ENCODE measurements at regions not wholly inside any gene's neighbourhood (a gene's known extent, or its start where the extent isn't known, plus 50 kb on each side); places are given as distances from the start of the nearest gene placed in this dataset.

GRCh38 chr1:47621977-47622376 is 184.1 kb downstream of the FOXD2 start:
- ATAC-seq (no peak), DNase-seq (no peak)
- intact Hi-C loops (cut with DNase I, micrococcal nuclease), result loop anchor here in 1 of 2 donors (10.0 kb wide), 1 partner anchor 97 kb away; no protein-coding TSS in a partner anchor
- Histone ChIP-seq H3K4me1 (ENCODE audit: low read depth) (no peaks in the 10 kb centered on the region), H3K36me3 (ENCODE audit: low read depth) (no peaks in the 10 kb centered on the region), H3K4me3 (no peak overlapping the region), H3K9me3 (no peaks in the 10 kb centered on the region)
- TF ChIP-seq CTCF (IDR thresholded peaks at IDR 0.05), result no peak

DNA sequence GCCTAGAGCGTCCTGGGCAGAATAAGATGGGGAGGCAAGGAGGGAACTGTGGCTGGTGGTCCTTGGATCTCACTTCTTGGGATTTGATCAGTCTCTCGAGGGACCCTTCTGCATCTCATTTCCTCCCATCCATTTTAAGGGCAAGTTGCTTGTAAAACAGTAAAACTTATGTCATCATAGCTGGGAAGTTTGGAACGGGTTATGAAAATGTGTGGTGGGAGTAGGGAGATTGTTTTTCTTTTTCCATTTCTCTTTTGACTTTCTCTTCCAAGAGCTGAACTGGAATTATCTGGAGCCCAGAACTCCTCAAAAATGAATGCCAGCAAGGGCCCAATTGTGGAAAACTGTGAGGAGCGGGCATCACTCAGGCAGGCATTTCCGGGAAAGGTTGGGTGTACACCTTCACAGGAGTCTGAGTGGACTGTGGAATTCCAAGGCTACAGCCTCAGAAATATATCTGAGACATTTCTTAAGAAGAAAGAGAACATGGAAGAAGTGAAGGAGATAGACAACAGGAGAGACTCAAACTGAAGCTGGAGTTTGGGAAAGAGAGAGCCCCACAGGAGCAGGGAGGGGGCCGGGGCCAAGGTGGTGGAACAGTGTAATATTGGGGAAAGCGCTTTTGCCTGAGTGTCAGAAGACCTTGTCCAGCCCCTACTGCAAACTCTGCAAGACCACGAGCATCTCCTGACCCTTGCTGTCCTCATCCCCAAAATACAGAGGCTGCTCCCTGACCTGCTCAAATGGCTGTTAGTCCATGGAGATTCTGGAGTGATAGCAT is 185.1 kb downstream of the FOXD2 start:
- no peak for TF ChIP-seq CTCF (IDR thresholded peaks at IDR 0.05)

DNA sequence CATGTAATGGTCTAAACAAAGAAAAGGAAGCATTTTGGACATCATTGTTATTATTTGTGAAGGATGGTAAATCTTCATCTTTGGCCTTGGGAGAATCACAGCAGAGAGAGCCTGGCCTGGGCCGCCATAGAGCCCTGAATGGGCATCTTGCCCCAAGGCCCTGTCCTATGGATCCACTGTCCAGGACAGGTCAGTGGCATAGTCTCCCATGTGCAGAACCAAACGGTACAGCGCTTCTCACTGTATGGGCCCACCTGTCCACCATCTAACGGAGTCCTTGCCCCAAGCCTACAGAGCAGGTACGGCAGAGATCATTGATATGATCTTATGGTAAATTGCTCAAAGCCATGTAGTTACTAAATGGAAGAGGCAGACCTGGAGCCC is 185.7 kb downstream of the FOXD2 start:
- no peak for ATAC-seq
- Histone ChIP-seq H3K4me3 (no peak overlapping the region), H3K9me3 (no peaks in the 10 kb centered on the region), H3K4me1 (ENCODE audit: low read depth) (no peaks in the 10 kb centered on the region), H3K36me3 (ENCODE audit: low read depth) (no peaks in the 10 kb centered on the region)
- DNase-seq, result no peak
- intact Hi-C loops (cut with DNase I, micrococcal nuclease), result loop anchor here in 1 of 2 donors (10.0 kb wide), 1 partner anchor 99 kb away; no protein-coding TSS in a partner anchor
- TF ChIP-seq CTCF (IDR thresholded peaks at IDR 0.05), result no peak

More for the DNA sequence above, 185.1 kb downstream of the FOXD2 start:
- Histone ChIP-seq H3K4me3 (no peak overlapping the region), H3K9me3 (no peaks in the 10 kb centered on the region), H3K36me3 (ENCODE audit: low read depth) (no peaks in the 10 kb centered on the region), H3K4me1 (ENCODE audit: low read depth) (no peaks in the 10 kb centered on the region)
- DNase-seq, result no peak
- no peak for ATAC-seq
- intact Hi-C loops (cut with DNase I, micrococcal nuclease), result loop anchor here in 1 of 2 donors (10.0 kb wide), 1 partner anchor 98 kb away; no protein-coding TSS in a partner anchor

DNA sequence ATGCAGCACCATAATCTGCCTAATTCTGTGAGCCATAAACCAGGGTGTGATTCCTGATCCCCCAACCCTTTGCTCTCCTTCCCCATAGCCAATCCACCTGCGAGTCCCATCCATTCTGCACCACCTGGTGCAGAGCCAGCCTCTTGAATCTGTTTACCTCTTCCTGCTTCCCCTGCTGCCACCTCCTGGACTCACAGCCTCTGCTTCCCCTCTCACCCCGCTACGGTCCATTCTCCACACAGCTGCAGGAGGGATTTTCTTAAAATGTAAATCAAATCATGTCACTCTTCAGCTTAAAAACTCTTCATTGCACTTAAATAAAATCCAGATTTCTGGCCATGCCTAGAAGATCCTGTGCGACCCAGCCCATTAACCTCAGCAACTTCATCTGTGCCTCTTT is 186.7 kb downstream of the FOXD2 start:
- peak; percentile 36 for TF ChIP-seq CTCF (IDR thresholded peaks at IDR 0.05)
- H3K4me1 ChIP-seq (ENCODE audit: low read depth), result no peaks in the 10 kb centered on the region
- H3K36me3 ChIP-seq (ENCODE audit: low read depth), result no peaks in the 10 kb centered on the region
- H3K9me3 ChIP-seq, result no peaks in the 10 kb centered on the region
- intact Hi-C loops (cut with DNase I, micrococcal nuclease), result loop anchor here in 1 of 2 donors (10.0 kb wide), 1 partner anchor 100 kb away; no protein-coding TSS in a partner anchor
- peak; percentile 46 for ATAC-seq
- peak in 2 of 3 donors; percentile 67 to 70 for DNase-seq
- H3K4me3 ChIP-seq, result no peak overlapping the region

GRCh38 chr1:47627016-47627415 is 189.2 kb downstream of the FOXD2 start:
- no peaks in the 10 kb centered on the region for H3K36me3 ChIP-seq (ENCODE audit: low read depth)
- H3K4me3 ChIP-seq, result no peak overlapping the region
- intact Hi-C loops (cut with DNase I, micrococcal nuclease), result loop anchor here in 1 of 2 donors (10.0 kb wide), 1 partner anchor 102 kb away; no protein-coding TSS in a partner anchor
- ATAC-seq, result no peak
- no peak for TF ChIP-seq CTCF (IDR thresholded peaks at IDR 0.05)
- no peak for DNase-seq
- no peaks in the 10 kb centered on the region for H3K9me3 ChIP-seq
- no peaks in the 10 kb centered on the region for H3K4me1 ChIP-seq (ENCODE audit: low read depth)

All from mucosa of descending colon (tissue), 3 donors.